HG03575 (cell line): ENCODE measurements at regions not wholly inside any gene's neighbourhood (a gene's known extent, or its start where the extent isn't known, plus 50 kb on each side); places are given as distances from the start of the nearest gene placed in this dataset.

ENCODE experiments used
- ATAC-seq: cut with Tn5 transposase; IDR thresholded peaks from one replicate; pipeline ENCODE4 v1.9.1; 2021; ENCODE audit not compliant: unreplicated experiment, insufficient number of reproducible peaks, low FRiP score; ENCODE audit errors: extremely low read depth

- ATAC-seq = no peak
These were observed 833.1 kb downstream of the BCL11A start for GRCh38 chr2:59720296-59720866.

GRCh38 chr2:59713577-59713976 is 839.9 kb downstream of the BCL11A start:
- ATAC-seq = no peak

GRCh38 chr2:59711121-59711520 is 842.3 kb downstream of the BCL11A start:
- ATAC-seq = no peak

- no peak for ATAC-seq
These were observed 846.7 kb downstream of the BCL11A start for GRCh38 chr2:59706729-59707128.

- ATAC-seq = no peak
These were observed 849.7 kb downstream of the BCL11A start for GRCh38 chr2:59703796-59704195.

- ATAC-seq = no peak
These were observed 851.4 kb downstream of the BCL11A start for GRCh38 chr2:59702026-59702425.

GRCh38 chr2:59701271-59701994 is 852.0 kb downstream of the BCL11A start:
- ATAC-seq = no peak

GRCh38 chr2:59694176-59694575 is 859.3 kb downstream of the BCL11A start:
- ATAC-seq = no peak

- ATAC-seq = no peak
These were observed 860.1 kb downstream of the BCL11A start for GRCh38 chr2:59693231-59693959.

GRCh38 chr2:59691518-59692190 is 861.8 kb downstream of the BCL11A start:
- no peak for ATAC-seq

- no peak for ATAC-seq
These were observed 862.6 kb downstream of the BCL11A start for GRCh38 chr2:59690849-59691248.

GRCh38 chr2:59684771-59685166 is 868.7 kb downstream of the BCL11A start:
- ATAC-seq = no peak

- ATAC-seq = no peak
These were observed 869.2 kb downstream of the BCL11A start for GRCh38 chr2:59684116-59684770.

- no peak for ATAC-seq
These were observed 872.6 kb downstream of the BCL11A start for GRCh38 chr2:59680863-59681262.

GRCh38 chr2:59677158-59677557 is 876.3 kb downstream of the BCL11A start:
- ATAC-seq = no peak

- ATAC-seq = no peak
These were observed 879.4 kb downstream of the BCL11A start for GRCh38 chr2:59674100-59674499.

GRCh38 chr2:59665021-59665420 is 888.4 kb downstream of the BCL11A start:
- no peak for ATAC-seq

- no peak for ATAC-seq
These were observed 891.2 kb downstream of the BCL11A start for GRCh38 chr2:59662127-59662861.

- ATAC-seq = no peak
These were observed 893.2 kb downstream of the BCL11A start for GRCh38 chr2:59660262-59660661.
